CD1c-positive myeloid dendritic cell (primary cell): ENCODE measurements at regions not wholly inside any gene's neighbourhood (a gene's known extent, or its start where the extent isn't known, plus 50 kb on each side); places are given as distances from the start of the nearest gene placed in this dataset.

Experiments used
- DNase-seq: peaks from one replicate; pipeline ENCODE4 v3.0.0-alpha.2; 2016; ENCODE audit errors: extremely low spot score

- peak; percentile 87 for DNase-seq
These were observed 100.0 kb upstream of the HDAC4 start for GRCh38 chr2:239500574-239501550.

GRCh38 chr2:239499726-239500573, 99.1 kb upstream of the HDAC4 start:
- peak; percentile 19 for DNase-seq

- no peak for DNase-seq
These were observed 98.3 kb upstream of the HDAC4 start for GRCh38 chr2:239498981-239499634.

- no peak for DNase-seq
These were observed 97.8 kb upstream of the HDAC4 start for GRCh38 chr2:239498576-239498975.

GRCh38 chr2:239496700-239497099, 95.9 kb upstream of the HDAC4 start:
- DNase-seq: no peak

- DNase-seq: no peak
These were observed 95.0 kb upstream of the HDAC4 start for GRCh38 chr2:239495791-239496233.

GRCh38 chr2:239495175-239495574, 94.4 kb upstream of the HDAC4 start:
- DNase-seq: no peak

- no peak for DNase-seq
These were observed 93.8 kb upstream of the HDAC4 start for GRCh38 chr2:239494578-239494977.

GRCh38 chr2:239489481-239489880, 88.7 kb upstream of the HDAC4 start:
- DNase-seq: no peak

- DNase-seq: no peak
These were observed 87.3 kb upstream of the HDAC4 start for GRCh38 chr2:239488125-239488524.

GRCh38 chr2:239487272-239487671, 86.5 kb upstream of the HDAC4 start:
- DNase-seq: no peak

- DNase-seq: no peak
These were observed 84.8 kb upstream of the HDAC4 start for GRCh38 chr2:239485622-239486021.

GRCh38 chr2:239484571-239485355, 83.9 kb upstream of the HDAC4 start:
- no peak for DNase-seq

- no peak for DNase-seq
These were observed 82.2 kb upstream of the HDAC4 start for GRCh38 chr2:239482778-239483712.

GRCh38 chr2:239479471-239479870, 78.7 kb upstream of the HDAC4 start:
- no peak for DNase-seq

- DNase-seq: peak; percentile 41
These were observed 76.8 kb upstream of the HDAC4 start for GRCh38 chr2:239477591-239477990.

- DNase-seq: no peak
These were observed 76.2 kb upstream of the HDAC4 start for GRCh38 chr2:239476757-239477585.

- no peak for DNase-seq
These were observed 75.4 kb upstream of the HDAC4 start for GRCh38 chr2:239476029-239476756.
